ENCODE measurements at regions not wholly inside any gene's neighbourhood (a gene's known extent, or its start where the extent isn't known, plus 50 kb on each side); places are given as distances from the start of the nearest gene placed in this dataset.

GRCh38 chr1:200323856-200324400 lies 85.9 kb downstream of the ZNF281 start:
- H3K27ac ChIP-seq (ENCODE audit: low read length), result no peak overlapping the region
- H3K4me1 Mint-ChIP-seq, result no peaks in the 10 kb centered on the region
- H3K4me3 Mint-ChIP-seq, result no peak overlapping the region
- H3K9me3 Mint-ChIP-seq, result no peaks in the 10 kb centered on the region
- no peaks in the 10 kb centered on the region for H3K27me3 ChIP-seq (ENCODE audit: control insufficient read depth, insufficient read depth, low read length)
- H3K4me3 ChIP-seq (ENCODE audit: low read length), result no peak overlapping the region
- WGBS (ENCODE audit: insufficient coverage), result 95% methylated on average over 2 of the region's 2 CpGs
- intact Hi-C loops (cut with micrococcal nuclease), result no loop called here
- H3K4me1 ChIP-seq (ENCODE audit: control insufficient read depth, insufficient read depth, low read length), result no peaks in the 10 kb centered on the region
- ATAC-seq (no peak), DNase-seq (no peak)
- H3K27ac Mint-ChIP-seq, result no peak overlapping the region
- H3K36me3 Mint-ChIP-seq, result no peaks in the 10 kb centered on the region
- H3K36me3 ChIP-seq (ENCODE audit: control insufficient read depth, insufficient read depth, low read length), result no peaks in the 10 kb centered on the region
- no peaks in the 10 kb centered on the region for H3K9me3 ChIP-seq (ENCODE audit: control insufficient read depth, insufficient read depth, low read length)
- TF ChIP-seq CTCF (IDR thresholded peaks at IDR 0.05), result no peak
- H3K27me3 Mint-ChIP-seq (ENCODE audit: low read depth in 2 of 2), result peaks cover 17 to 19% of the 10 kb centered on the region in 2 donors

GRCh38 chr1:200319148-200319547 lies 90.7 kb downstream of the ZNF281 start:
- H3K27me3 ChIP-seq (ENCODE audit: control insufficient read depth, insufficient read depth, low read length), result no peaks in the 10 kb centered on the region
- H3K36me3 ChIP-seq (ENCODE audit: control insufficient read depth, insufficient read depth, low read length), result no peaks in the 10 kb centered on the region
- no peak for DNase-seq
- intact Hi-C loops (cut with micrococcal nuclease), result no loop called here
- Mint-ChIP-seq H3K4me3 (no peak overlapping the region), H3K9me3 (no peaks in the 10 kb centered on the region), H3K27me3 (ENCODE audit: low read depth in 2 of 2) (peaks cover 9 to 32% of the 10 kb centered on the region in 2 donors), H3K4me1 (no peaks in the 10 kb centered on the region), H3K27ac (no peak overlapping the region), H3K36me3 (no peaks in the 10 kb centered on the region)
- no peak overlapping the region for H3K27ac ChIP-seq (ENCODE audit: low read length)
- H3K4me3 ChIP-seq (ENCODE audit: low read length), result no peak overlapping the region
- no peak for ATAC-seq
- H3K4me1 ChIP-seq (ENCODE audit: control insufficient read depth, insufficient read depth, low read length), result no peaks in the 10 kb centered on the region
- WGBS (ENCODE audit: insufficient coverage), result 67% methylated on average over 1 of the region's 1 CpG
- no peak for TF ChIP-seq CTCF (IDR thresholded peaks at IDR 0.05)
- no peaks in the 10 kb centered on the region for H3K9me3 ChIP-seq (ENCODE audit: control insufficient read depth, insufficient read depth, low read length)

GRCh38 chr1:200317236-200317635 lies 92.6 kb downstream of the ZNF281 start:
- no peak for ATAC-seq
- H3K4me1 Mint-ChIP-seq, result no peaks in the 10 kb centered on the region
- no peaks in the 10 kb centered on the region for H3K27me3 ChIP-seq (ENCODE audit: control insufficient read depth, insufficient read depth, low read length)

More at GRCh38 chr1:200317236-200317635, 92.6 kb downstream of the ZNF281 start:
- Histone ChIP-seq H3K4me1 (ENCODE audit: control insufficient read depth, insufficient read depth, low read length) (no peaks in the 10 kb centered on the region), H3K9me3 (ENCODE audit: control insufficient read depth, insufficient read depth, low read length) (no peaks in the 10 kb centered on the region), H3K36me3 (ENCODE audit: control insufficient read depth, insufficient read depth, low read length) (no peaks in the 10 kb centered on the region), H3K4me3 (ENCODE audit: low read length) (no peak overlapping the region), H3K27ac (ENCODE audit: low read length) (no peak overlapping the region)
- WGBS (ENCODE audit: insufficient coverage), result 81% methylated on average over 1 of the region's 2 CpGs
- no peak overlapping the region for H3K4me3 Mint-ChIP-seq
- H3K27ac Mint-ChIP-seq, result no peak overlapping the region
- peaks cover 9 to 32% of the 10 kb centered on the region in 2 donors for H3K27me3 Mint-ChIP-seq (ENCODE audit: low read depth in 2 of 2)
- no peak for TF ChIP-seq CTCF (IDR thresholded peaks at IDR 0.05)
- H3K36me3 Mint-ChIP-seq, result no peaks in the 10 kb centered on the region
- DNase-seq, result no peak
- no peaks in the 10 kb centered on the region for H3K9me3 Mint-ChIP-seq
- intact Hi-C loops (cut with micrococcal nuclease), result no loop called here
